Panc1 (cell line): ENCODE measurements at regions not wholly inside any gene's neighbourhood (a gene's known extent, or its start where the extent isn't known, plus 50 kb on each side); places are given as distances from the start of the nearest gene placed in this dataset.

ENCODE experiments used
- ATAC-seq: fragments of 200-7000 bp; cut with Tn5 transposase; 2 replicates; pipeline ENCODE4 v1.9.1; 2020; ENCODE audit warnings: mild to moderate bottlenecking, moderate library complexity
- BruUV-seq: library from RNA; stranded (reverse); fragments of 400-500 nt; replicated peaks from 2 replicates; lab custom pipeline; 2021; lab: Mats Ljungman, UMichigan
- CTCF ChIA-PET: fragments of 300-600 bp; sonication (Branson Sonifier 250); formaldehyde crosslinking; loops from one replicate; lab custom pipeline; 2022; ENCODE audit warnings: antibody characterized with exemption; lab: Charles Lee
- POLR2A ChIA-PET: fragments of 300-600 bp; sonication (Branson Sonifier 250); formaldehyde crosslinking; loops from one replicate; lab custom pipeline; 2022; ENCODE audit warnings: antibody characterized with exemption; lab: Charles Lee
- DNase-seq: peaks from one replicate; pipeline ENCODE4 v3.0.0-alpha.2; 2010; ENCODE audit warnings: low read depth, low spot score
- H3K27ac ChIP-seq: 2 replicates; pipeline ENCODE4 v1.5.1; 2011; ENCODE audit warnings: mild to moderate bottlenecking, low read length, inconsistent platforms
- H3K27me3 ChIP-seq: fragments of 200-500 bp; sonication (Bioruptor generic); 2 replicates; pipeline ENCODE4 v1.6.0; 2014; ENCODE audit warnings: low read length, inconsistent platforms; ENCODE audit not compliant: control insufficient read depth, insufficient read depth
- H3K36me3 ChIP-seq: fragments of 200-500 bp; sonication (Bioruptor generic); 2 replicates; pipeline ENCODE4 v1.5.1; 2014; ENCODE audit warnings: inconsistent platforms, mild to moderate bottlenecking, low read length, moderate library complexity; ENCODE audit not compliant: control insufficient read depth, insufficient read depth
- H3K4me1 ChIP-seq: 2 replicates; pipeline ENCODE4 v1.5.1; 2011; ENCODE audit warnings: inconsistent platforms, mild to moderate bottlenecking, low read length, moderate library complexity; ENCODE audit not compliant: control insufficient read depth, insufficient read depth
- H3K4me3 ChIP-seq, 2 experiments: 2 replicates each; pipeline ENCODE4 v1.5.1; 2011 to 2012; ENCODE audit warnings: low read depth in 2 of 2, low read length in 2 of 2, mild to moderate bottlenecking in 2 of 2, inconsistent platforms in 1 of 2, moderate library complexity in 1 of 2
- H3K9me3 ChIP-seq: fragments of 200-500 bp; sonication (Bioruptor generic); 2 replicates; pipeline ENCODE4 v1.5.1; 2014; ENCODE audit warnings: low read depth, mild to moderate bottlenecking, inconsistent platforms, low read length, moderate library complexity; ENCODE audit not compliant: control insufficient read depth, insufficient read depth
- POLR2AphosphoS5 ChIP-seq: IDR thresholded peaks from 2 replicates; pipeline ENCODE4 v1.6.1; 2012; ENCODE audit warnings: mild to moderate bottlenecking, low read depth, low read length, moderate library complexity
- SIN3A ChIP-seq: IDR thresholded peaks from 2 replicates; pipeline ENCODE4 v1.6.1; 2012; ENCODE audit warnings: low read depth, mild to moderate bottlenecking, low read length, moderate library complexity, borderline replicate concordance; ENCODE audit not compliant: insufficient read depth
- TCF7L2 ChIP-seq: IDR thresholded peaks from 2 replicates; pipeline ENCODE4 v1.6.1; 2011; ENCODE audit warnings: mild to moderate bottlenecking, low read depth, low read length, inconsistent platforms
- in situ Hi-C: cut with HindIII; loops from 2 replicates; pipeline ENCODE4 v1.10.0; 2016; ENCODE audit warnings: low sequenced_read_pairs, low pct_unique_long_range_greater_than_20kb
- intact Hi-C: fragments of 100-400 bp; cut with micrococcal nuclease; formaldehyde crosslinking; loops from one replicate; pipeline ENCODE4 v1.10.0; 2022; ENCODE audit not compliant: unreplicated experiment
- TF ChIP-seq, protein P1 (sequence below), 2 experiments: IDR thresholded peaks; 2 replicates each; pipeline ENCODE4 v1.6.1; 2011 to 2012; ENCODE audit warnings: low read depth in 2 of 2, control low read depth in 1 of 2, low read length in 1 of 2, mild to moderate bottlenecking in 1 of 2, moderate library complexity in 1 of 2; ENCODE audit not compliant: insufficient read depth in 1 of 2
- TF ChIP-seq, protein P2 (sequence below): fragments of 450-650 bp; IDR thresholded peaks from 2 replicates; pipeline ENCODE4 v1.5.1; 2017; ENCODE audit warnings: mild to moderate bottlenecking

DNA sequence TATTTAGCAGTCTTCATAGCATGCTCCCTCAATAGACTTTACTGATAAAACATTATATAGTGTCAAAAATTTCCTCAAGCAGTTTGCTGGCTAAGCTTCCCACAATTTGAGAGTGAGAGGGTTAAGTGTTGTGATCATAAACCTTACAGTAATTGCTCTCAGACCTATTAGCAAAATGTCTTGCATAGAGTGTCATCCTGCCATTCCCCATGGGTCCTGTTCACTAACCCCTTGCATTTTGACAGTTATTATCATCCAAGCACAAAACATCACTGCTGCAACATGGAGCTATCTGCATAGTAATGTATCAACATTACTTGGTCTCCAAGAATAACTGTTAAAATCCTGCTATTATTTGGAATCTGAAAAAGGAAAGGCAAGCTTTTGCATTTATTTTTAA lies 196.1 kb upstream of the GK2 start:
- TF ChIP-seq, protein P1, sequence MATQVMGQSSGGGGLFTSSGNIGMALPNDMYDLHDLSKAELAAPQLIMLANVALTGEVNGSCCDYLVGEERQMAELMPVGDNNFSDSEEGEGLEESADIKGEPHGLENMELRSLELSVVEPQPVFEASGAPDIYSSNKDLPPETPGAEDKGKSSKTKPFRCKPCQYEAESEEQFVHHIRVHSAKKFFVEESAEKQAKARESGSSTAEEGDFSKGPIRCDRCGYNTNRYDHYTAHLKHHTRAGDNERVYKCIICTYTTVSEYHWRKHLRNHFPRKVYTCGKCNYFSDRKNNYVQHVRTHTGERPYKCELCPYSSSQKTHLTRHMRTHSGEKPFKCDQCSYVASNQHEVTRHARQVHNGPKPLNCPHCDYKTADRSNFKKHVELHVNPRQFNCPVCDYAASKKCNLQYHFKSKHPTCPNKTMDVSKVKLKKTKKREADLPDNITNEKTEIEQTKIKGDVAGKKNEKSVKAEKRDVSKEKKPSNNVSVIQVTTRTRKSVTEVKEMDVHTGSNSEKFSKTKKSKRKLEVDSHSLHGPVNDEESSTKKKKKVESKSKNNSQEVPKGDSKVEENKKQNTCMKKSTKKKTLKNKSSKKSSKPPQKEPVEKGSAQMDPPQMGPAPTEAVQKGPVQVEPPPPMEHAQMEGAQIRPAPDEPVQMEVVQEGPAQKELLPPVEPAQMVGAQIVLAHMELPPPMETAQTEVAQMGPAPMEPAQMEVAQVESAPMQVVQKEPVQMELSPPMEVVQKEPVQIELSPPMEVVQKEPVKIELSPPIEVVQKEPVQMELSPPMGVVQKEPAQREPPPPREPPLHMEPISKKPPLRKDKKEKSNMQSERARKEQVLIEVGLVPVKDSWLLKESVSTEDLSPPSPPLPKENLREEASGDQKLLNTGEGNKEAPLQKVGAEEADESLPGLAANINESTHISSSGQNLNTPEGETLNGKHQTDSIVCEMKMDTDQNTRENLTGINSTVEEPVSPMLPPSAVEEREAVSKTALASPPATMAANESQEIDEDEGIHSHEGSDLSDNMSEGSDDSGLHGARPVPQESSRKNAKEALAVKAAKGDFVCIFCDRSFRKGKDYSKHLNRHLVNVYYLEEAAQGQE (IDR thresholded peaks at IDR 0.05; ENCODE audit: insufficient read depth in 1 of 2, low read depth in 2 of 2, low read length in 1 of 2) = no peak
- TF ChIP-seq TCF7L2 = no peak
- TF ChIP-seq SIN3A = no peak
- TF ChIP-seq, protein P2, sequence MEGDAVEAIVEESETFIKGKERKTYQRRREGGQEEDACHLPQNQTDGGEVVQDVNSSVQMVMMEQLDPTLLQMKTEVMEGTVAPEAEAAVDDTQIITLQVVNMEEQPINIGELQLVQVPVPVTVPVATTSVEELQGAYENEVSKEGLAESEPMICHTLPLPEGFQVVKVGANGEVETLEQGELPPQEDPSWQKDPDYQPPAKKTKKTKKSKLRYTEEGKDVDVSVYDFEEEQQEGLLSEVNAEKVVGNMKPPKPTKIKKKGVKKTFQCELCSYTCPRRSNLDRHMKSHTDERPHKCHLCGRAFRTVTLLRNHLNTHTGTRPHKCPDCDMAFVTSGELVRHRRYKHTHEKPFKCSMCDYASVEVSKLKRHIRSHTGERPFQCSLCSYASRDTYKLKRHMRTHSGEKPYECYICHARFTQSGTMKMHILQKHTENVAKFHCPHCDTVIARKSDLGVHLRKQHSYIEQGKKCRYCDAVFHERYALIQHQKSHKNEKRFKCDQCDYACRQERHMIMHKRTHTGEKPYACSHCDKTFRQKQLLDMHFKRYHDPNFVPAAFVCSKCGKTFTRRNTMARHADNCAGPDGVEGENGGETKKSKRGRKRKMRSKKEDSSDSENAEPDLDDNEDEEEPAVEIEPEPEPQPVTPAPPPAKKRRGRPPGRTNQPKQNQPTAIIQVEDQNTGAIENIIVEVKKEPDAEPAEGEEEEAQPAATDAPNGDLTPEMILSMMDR = no peak
- TF ChIP-seq POLR2AphosphoS5 = no peak
- ChIA-PET POLR2A (no interaction called here), CTCF (no interaction called here)
- no peak for ATAC-seq
- no peaks in the 10 kb centered on the region for H3K27me3 ChIP-seq
- in situ Hi-C loops (no loop called here), intact Hi-C loops (no loop called here)
- BruUV-seq = no TSS peak
- H3K36me3 ChIP-seq = no peaks in the 10 kb centered on the region
- no peak overlapping the region for H3K4me3 ChIP-seq
- H3K9me3 ChIP-seq = no peaks in the 10 kb centered on the region
- H3K27ac ChIP-seq = no peak overlapping the region
- H3K4me1 ChIP-seq = no peaks in the 10 kb centered on the region
- no peak for DNase-seq

DNA sequence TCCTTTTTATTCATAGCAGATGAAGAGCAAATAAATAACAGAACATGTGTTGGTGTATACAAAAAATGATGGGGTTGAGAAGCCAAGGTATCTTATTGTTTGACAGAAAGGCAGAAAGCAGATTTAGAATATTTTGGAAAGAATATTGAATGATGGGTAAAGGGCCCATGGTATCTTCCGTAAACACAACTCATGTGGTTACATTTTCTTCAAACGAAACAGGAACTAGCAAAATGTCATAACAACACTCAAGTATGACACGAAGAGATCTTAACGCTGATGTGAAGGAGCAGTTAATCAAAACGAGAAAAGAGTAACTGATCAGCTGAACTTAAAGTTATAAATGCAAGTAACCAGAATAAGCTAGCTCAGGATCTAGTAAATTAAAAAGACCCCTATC lies 195.7 kb upstream of the GK2 start:
- intact Hi-C loops = no loop called here
- Histone ChIP-seq H3K36me3 (no peaks in the 10 kb centered on the region), H3K27me3 (no peaks in the 10 kb centered on the region), H3K27ac (no peak overlapping the region), H3K9me3 (no peaks in the 10 kb centered on the region), H3K4me1 (no peaks in the 10 kb centered on the region), H3K4me3 (no peak overlapping the region)
- no peak for DNase-seq
- TF ChIP-seq, protein P2 = no peak
- no peak for TF ChIP-seq POLR2AphosphoS5
- no peak for TF ChIP-seq SIN3A
- TF ChIP-seq, protein P1 (IDR thresholded peaks at IDR 0.05; ENCODE audit: insufficient read depth in 1 of 2, low read depth in 2 of 2, low read length in 1 of 2) = no peak
- no peak for TF ChIP-seq TCF7L2
- CTCF ChIA-PET = no interaction called here
- POLR2A ChIA-PET = no interaction called here
- BruUV-seq = no TSS peak
- no peak for ATAC-seq
- in situ Hi-C loops = no loop called here
